AG04449 (cell line): ENCODE measurements at regions not wholly inside any gene's neighbourhood (a gene's known extent, or its start where the extent isn't known, plus 50 kb on each side); places are given as distances from the start of the nearest gene placed in this dataset.

Experiments
- CTCF ChIA-PET: fragments of 350-600 bp; formaldehyde crosslinking; extraction: SDS; loops from one replicate; lab custom pipeline; 2021; ENCODE audit warnings: antibody characterized with exemption; lab: Yijun Ruan, JAX
- POLR2A ChIA-PET: fragments of 400-600, 350-600 bp; formaldehyde crosslinking; extraction: SDS; loops from one replicate; lab custom pipeline; 2020; ENCODE audit warnings: antibody characterized with exemption, inconsistent platforms; lab: Yijun Ruan, JAX
- DNase-seq: peaks from one replicate; pipeline ENCODE4 v3.0.0-alpha.2; 2010; ENCODE audit warnings: low read depth, low spot score
- H3K4me3 ChIP-seq: 2 replicates; pipeline ENCODE4 v1.5.1; 2011; ENCODE audit warnings: low read depth, mild to moderate bottlenecking, control low read depth, low read length
- CTCF ChIP-seq: IDR thresholded peaks from one replicate; pipeline ENCODE4 v1.5.1; 2011; ENCODE audit warnings: mild to moderate bottlenecking, moderate library complexity, low read length, control low read depth, inconsistent platforms; ENCODE audit not compliant: insufficient read depth; ENCODE audit errors: missing control alignments

- POLR2A ChIA-PET: no interaction called here
- CTCF ChIA-PET: no interaction called here
- no peak overlapping the region for H3K4me3 ChIP-seq
- no peak for DNase-seq
- no peak for TF ChIP-seq CTCF
Observed at GRCh38 chr10:53402594-53402993, 630.0 kb upstream of the MBL2 start.

GRCh38 chr10:53401536-53401935 is 629.0 kb upstream of the MBL2 start:
- CTCF ChIA-PET: no interaction called here

GRCh38 chr10:53396876-53397275 is 624.3 kb upstream of the MBL2 start:
- ChIA-PET CTCF (no interaction called here), POLR2A (no interaction called here)
- no peak for TF ChIP-seq CTCF
- no peak overlapping the region for H3K4me3 ChIP-seq
- DNase-seq: no peak

More at GRCh38 chr10:53401536-53401935, 629.0 kb upstream of the MBL2 start:
- TF ChIP-seq CTCF: no peak
- H3K4me3 ChIP-seq: no peak overlapping the region
- no peak for DNase-seq
- POLR2A ChIA-PET: no interaction called here

- no peak for TF ChIP-seq CTCF
- no peak for DNase-seq
- CTCF ChIA-PET: no interaction called here
- H3K4me3 ChIP-seq: no peak overlapping the region
- POLR2A ChIA-PET: no interaction called here
Observed at GRCh38 chr10:53395449-53395848, 622.9 kb upstream of the MBL2 start.

GRCh38 chr10:53387562-53387961 is 615.0 kb upstream of the MBL2 start:
- H3K4me3 ChIP-seq: no peak overlapping the region
- ChIA-PET CTCF (no interaction called here), POLR2A (no interaction called here)
- no peak for DNase-seq
- TF ChIP-seq CTCF: no peak

GRCh38 chr10:53382543-53382942 is 610.0 kb upstream of the MBL2 start:
- DNase-seq: no peak
- H3K4me3 ChIP-seq: no peak overlapping the region
- POLR2A ChIA-PET: no interaction called here
- TF ChIP-seq CTCF: no peak
- CTCF ChIA-PET: no interaction called here
